Spleen (tissue), 7 donors: ENCODE measurements at regions not wholly inside any gene's neighbourhood (a gene's known extent, or its start where the extent isn't known, plus 50 kb on each side); places are given as distances from the start of the nearest gene placed in this dataset.

ENCODE experiments used
- CTCF ChIP-seq, 11 experiments: fragments of 200-600 bp in 7 of 11; fragments of 450-650 bp in 4 of 11; sonication (generic) in 4 of 11; IDR thresholded peaks in 8 of 11; conservative IDR thresholded peaks in 3 of 11; 1 replicate in 7 of 11; 2 replicates in 4 of 11; pipeline versions ENCODE4 v1.4.0 to v1.8.0; 2016 to 2021; ENCODE audit warnings: antibody characterized with exemption in 11 of 11, inconsistent platforms in 4 of 11, mild to moderate bottlenecking in 1 of 11
- POLR2A ChIP-seq, 3 donors: fragments of 450-650 bp; IDR thresholded peaks; one replicate each; pipeline ENCODE4 v1.5.1; 2017; ENCODE audit warnings: antibody characterized with exemption in 3 of 3, mild to moderate bottlenecking in 1 of 3
- donor health status: DM: no; HTN: no; CAD: no; lungs with moderate emphysema.
- donor health status: DM: no; HTN: no; CAD: no.
- donor health status: DM: no; HTN: no; CAD: no.

GRCh38 chr4:183030309-183030708 lies 68.7 kb upstream of the WWC2 start:
- no peak for TF ChIP-seq CTCF (IDR thresholded peaks at IDR 0.05 in 8 of 11, conservative IDR thresholded peaks at IDR 0.05 in 3 of 11)
- TF ChIP-seq POLR2A (IDR thresholded peaks at IDR 0.05): no peak
